ENCODE measurements at regions not wholly inside any gene's neighbourhood (a gene's known extent, or its start where the extent isn't known, plus 50 kb on each side); places are given as distances from the start of the nearest gene placed in this dataset.

DNA sequence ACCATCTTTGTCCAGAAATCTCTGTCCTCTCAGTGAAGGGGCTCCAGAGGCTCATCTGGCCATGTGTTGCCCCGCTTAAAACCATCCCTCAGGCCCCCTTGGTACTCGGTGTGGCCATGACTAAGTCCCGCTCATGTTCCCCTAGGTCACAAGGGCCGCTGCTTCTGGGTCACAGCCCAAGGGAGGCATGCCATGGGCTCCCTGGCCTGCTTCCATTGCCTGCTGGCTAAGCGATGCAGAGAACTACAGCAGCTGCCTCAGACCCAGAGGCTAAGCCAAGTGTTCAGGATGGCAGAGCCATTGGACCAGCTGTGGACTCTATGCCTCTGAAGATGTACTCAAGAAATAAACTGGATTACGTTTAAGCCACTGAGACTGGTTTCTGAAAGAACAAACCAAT is 95.5 kb downstream of the ZFP64 start:
- peaks cover 0 to 5% of the 10 kb centered on the region in 2 experiments; a peak in 1 of 4 replicates for H3K79me2 ChIP-seq (ENCODE audit: control insufficient read depth in 1 of 2, insufficient read depth in 2 of 2, low read length in 2 of 2)
- no peak for DNase-seq (ENCODE audit: low read depth in 1 of 2, low spot score in 2 of 2)
- peaks cover 0 to 5% of the 10 kb centered on the region in 2 experiments for H4K20me1 ChIP-seq (replicated peaks in 1 of 2; ENCODE audit: control insufficient read depth in 1 of 2, insufficient read depth in 2 of 2, low read length in 2 of 2)
- FAIRE-seq = no peak
- ChIA-PET POLR2A (ENCODE audit: partially characterized antibody) (interaction anchor here (1.7 kb wide), 1 partner anchor 10 kb away, joined by 4 read pairs; no protein-coding TSS in a partner anchor), CTCF (ENCODE audit: partially characterized antibody) (interaction anchor here (1.2 to 1.6 kb wide), 2 partner anchors 12 kb away, joined by 3 to 7 read pairs; no protein-coding TSS in a partner anchor)
- H4K5ac ChIP-seq (ENCODE audit: insufficient read length, low read depth, low read length) = no peak overlapping the region
- H3K18ac ChIP-seq (ENCODE audit: extremely low read depth, low read length) = no peak overlapping the region
- H3K23ac ChIP-seq (ENCODE audit: insufficient read length) = no peak overlapping the region
- H3K4me3 ChIP-seq (ENCODE audit: extremely low read depth in 1 of 4, insufficient read depth in 2 of 4, low read depth in 3 of 4, low read length in 4 of 4) = no peak overlapping the region
- H3K4me1 ChIP-seq (replicated peaks in 1 of 4; ENCODE audit: control insufficient read depth in 3 of 4, insufficient read depth in 4 of 4, low read length in 3 of 4) = peaks cover 0 to 5% (median 0%) of the 10 kb centered on the region in 4 experiments; a peak in 2 of 7 replicates
- H2BK15ac ChIP-seq (ENCODE audit: low read length) = no peak overlapping the region
- no peak overlapping the region for H3K4ac ChIP-seq (replicated peaks; ENCODE audit: insufficient read length, low read depth, low read length)
- H4K8ac ChIP-seq (ENCODE audit: extremely low read depth, insufficient read depth, low read length) = no peak overlapping the region
- H3K9me3 ChIP-seq (ENCODE audit: insufficient read depth in 2 of 2, low read depth in 1 of 2, low read length in 1 of 2) = no peaks in the 10 kb centered on the region
- no peak overlapping the region for H4K91ac ChIP-seq (replicated peaks; ENCODE audit: insufficient read length, low read length)
- peaks cover 9 to 28% (median 20%) of the 10 kb centered on the region in 4 experiments for H3K36me3 ChIP-seq (ENCODE audit: control insufficient read depth in 2 of 4, insufficient read depth in 4 of 4, low read length in 3 of 4)
- 94% methylated on average over 6 of the region's 6 CpGs; no CpG with 5 or more reads in 1 of the 2 experiments for whole genome bisulfite sequencing, 2 experiments (ENCODE audit: extremely low coverage in 1 of 2, insufficient coverage in 1 of 2, insufficient read length in 1 of 2, insufficient replicate concordance in 2 of 2, low coverage in 1 of 2, low lambda C conversion rate in 2 of 2, missing lambda C conversion rate in 1 of 2)
- H3K23me2 ChIP-seq (ENCODE audit: low read depth, low read length) = no peaks in the 10 kb centered on the region
- no peak overlapping the region for H2AK5ac ChIP-seq (ENCODE audit: low read depth, low read length)
- H2AFZ ChIP-seq (ENCODE audit: low read length) = no peak overlapping the region
- H3K79me1 ChIP-seq (ENCODE audit: low read depth, low read length) = no peaks in the 10 kb centered on the region
- peaks cover 0 to 11% (median 6%) of the 10 kb centered on the region in 4 experiments; a peak in 5 of 7 replicates for H3K27me3 ChIP-seq (replicated peaks in 1 of 4; ENCODE audit: control insufficient read depth in 3 of 4, extremely low read depth in 1 of 4, insufficient read depth in 3 of 4, low read length in 3 of 4)
- no peak overlapping the region for H2BK5ac ChIP-seq (ENCODE audit: low read depth, low read length)
- H2BK120ac ChIP-seq (replicated peaks; ENCODE audit: low read depth, low read length) = no peak overlapping the region
- no peak overlapping the region for H2BK20ac ChIP-seq (ENCODE audit: low read length)
- TF ChIP-seq TEAD4 (IDR thresholded peaks at IDR 0.05; ENCODE audit: low read depth, low read length) (no peak), CHD2 (IDR thresholded peaks at IDR 0.05; ENCODE audit: low read length) (no peak), EGR1 (IDR thresholded peaks at IDR 0.05; ENCODE audit: borderline replicate concordance, low read depth, low read length) (no peak), SIN3A (conservative IDR thresholded peaks at IDR 0.05 in 1 of 2, IDR thresholded peaks at IDR 0.05 in 1 of 2; ENCODE audit: low read depth in 1 of 2, low read length in 2 of 2) (no peak), POLR2AphosphoS5 (IDR thresholded peaks at IDR 0.05; ENCODE audit: low read depth, low read length) (no peak), FOSL1 (IDR thresholded peaks at IDR 0.05; ENCODE audit: insufficient read depth, low read depth, low read length) (no peak)
- no peak overlapping the region for H3K27ac ChIP-seq (ENCODE audit: low read depth, low read length)
- H3K14ac ChIP-seq (ENCODE audit: insufficient read length) = no peak overlapping the region
- H3K9ac ChIP-seq (replicated peaks in 1 of 4; ENCODE audit: extremely low read depth in 1 of 4, low read depth in 3 of 4, low read length in 3 of 4) = no peak overlapping the region
- H3K56ac ChIP-seq (replicated peaks; ENCODE audit: insufficient read length, low read depth, low read length) = no peak overlapping the region
- H3K4me2 ChIP-seq (ENCODE audit: insufficient read depth in 1 of 2, low read depth in 2 of 2, low read length in 2 of 2) = no peak overlapping the region
- H2BK12ac ChIP-seq (ENCODE audit: low read depth, low read length) = no peak overlapping the region

All from H1 (cell line).